NCI-H2171 treated with DMSO at 0.1 percent for 48 hours (cell line): ENCODE measurements at regions not wholly inside any gene's neighbourhood (a gene's known extent, or its start where the extent isn't known, plus 50 kb on each side); places are given as distances from the start of the nearest gene placed in this dataset.

Experiments used
- DNase-seq: peaks from one replicate; lab custom pipeline; 2025; lab: John Stamatoyannopoulos, UW

DNA sequence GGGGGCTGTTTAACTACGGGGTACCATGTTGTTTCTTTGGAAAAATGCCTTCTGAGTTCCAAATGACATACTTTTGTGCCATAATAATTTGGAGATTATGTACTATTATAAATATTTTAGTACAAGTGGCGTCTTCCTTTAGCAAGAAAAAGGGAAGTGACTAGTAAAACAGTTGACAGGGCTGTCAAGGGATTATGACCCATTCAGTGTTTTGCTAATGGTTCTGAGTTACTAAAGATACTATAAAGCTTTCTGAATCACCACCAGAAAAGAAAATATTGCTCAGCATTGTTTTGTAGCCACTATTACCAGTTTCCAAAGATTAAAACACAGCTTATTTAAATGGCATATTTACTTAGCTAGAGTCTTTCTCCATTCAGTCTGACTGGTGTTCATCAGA is 334.9 kb downstream of the SNAPC1 start:
- no peak for DNase-seq

DNA sequence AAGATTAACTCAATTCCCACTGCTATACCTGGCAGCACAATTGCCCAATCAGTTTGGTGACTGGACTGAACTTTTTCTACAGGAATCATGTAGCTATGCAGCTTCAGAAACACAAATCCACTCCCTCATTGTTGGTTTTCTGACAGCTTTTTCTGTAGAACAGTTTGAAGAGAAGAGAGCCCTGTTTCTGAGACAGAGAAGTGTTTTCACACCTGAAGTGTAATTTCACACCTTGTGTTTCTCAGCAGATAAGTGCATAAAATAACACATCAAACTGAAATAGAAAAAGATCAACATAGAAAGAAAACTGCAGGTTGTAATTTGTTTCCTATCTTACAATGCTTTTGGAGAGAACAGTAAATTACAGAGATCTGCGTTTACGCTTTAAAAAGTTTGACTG is 335.6 kb downstream of the SNAPC1 start:
- DNase-seq: no peak

DNA sequence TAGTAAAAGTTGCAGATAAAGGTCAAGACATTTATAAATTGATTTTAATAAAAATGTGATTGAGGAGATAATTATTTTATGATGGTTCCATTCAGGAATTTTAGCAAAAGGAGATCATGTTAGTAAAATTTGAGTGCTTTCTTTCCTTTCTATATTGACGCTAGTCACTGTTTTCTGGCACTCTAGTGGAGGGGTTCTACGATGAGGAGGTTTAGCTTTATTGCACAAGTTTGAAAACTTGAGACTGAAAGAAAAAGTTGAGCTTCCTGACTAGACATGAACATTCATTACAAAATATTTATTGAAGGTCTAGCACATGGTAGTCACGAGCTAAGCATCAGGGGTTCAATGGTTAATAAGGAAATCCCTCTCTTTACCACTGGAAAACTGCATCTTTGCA is 336.1 kb downstream of the SNAPC1 start:
- no peak for DNase-seq

DNA sequence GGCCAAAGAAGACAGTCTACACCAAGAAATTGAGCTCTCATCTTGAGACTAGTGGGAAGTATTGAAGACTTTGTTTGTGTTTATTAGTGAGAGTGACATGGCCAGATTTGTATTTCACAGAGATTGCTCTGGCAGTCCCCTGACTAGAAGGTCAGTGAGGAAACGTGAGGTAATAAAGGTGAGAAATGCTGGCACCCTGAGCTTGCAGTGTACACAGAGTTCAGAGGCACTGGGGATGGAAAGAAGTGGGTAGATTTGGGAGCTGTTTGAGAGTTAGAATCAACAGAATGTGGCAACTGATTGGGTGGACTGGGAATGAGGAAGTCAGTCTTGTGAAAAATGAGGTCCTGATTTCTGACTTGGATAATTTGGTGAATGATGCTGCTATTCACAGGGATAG is 336.9 kb downstream of the SNAPC1 start:
- no peak for DNase-seq

DNA sequence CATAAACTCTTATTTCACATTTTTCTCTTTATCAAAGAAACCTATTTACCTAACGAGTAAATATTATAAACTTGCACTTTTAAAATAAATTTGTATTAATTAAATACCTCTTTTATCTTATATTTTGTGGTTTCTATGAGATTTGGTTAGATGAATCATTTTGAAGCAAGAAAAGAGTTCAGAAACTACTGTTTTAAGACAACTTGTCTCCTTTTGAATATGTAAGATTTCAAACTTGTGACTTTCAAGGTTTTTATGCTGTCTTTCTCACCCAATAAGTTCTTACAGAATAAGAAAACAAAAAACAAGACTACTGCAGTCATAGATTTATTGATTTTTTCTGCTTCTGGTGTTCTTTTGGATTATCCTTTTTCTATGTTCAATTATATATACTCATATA is 339.0 kb downstream of the SNAPC1 start:
- DNase-seq: no peak

DNA sequence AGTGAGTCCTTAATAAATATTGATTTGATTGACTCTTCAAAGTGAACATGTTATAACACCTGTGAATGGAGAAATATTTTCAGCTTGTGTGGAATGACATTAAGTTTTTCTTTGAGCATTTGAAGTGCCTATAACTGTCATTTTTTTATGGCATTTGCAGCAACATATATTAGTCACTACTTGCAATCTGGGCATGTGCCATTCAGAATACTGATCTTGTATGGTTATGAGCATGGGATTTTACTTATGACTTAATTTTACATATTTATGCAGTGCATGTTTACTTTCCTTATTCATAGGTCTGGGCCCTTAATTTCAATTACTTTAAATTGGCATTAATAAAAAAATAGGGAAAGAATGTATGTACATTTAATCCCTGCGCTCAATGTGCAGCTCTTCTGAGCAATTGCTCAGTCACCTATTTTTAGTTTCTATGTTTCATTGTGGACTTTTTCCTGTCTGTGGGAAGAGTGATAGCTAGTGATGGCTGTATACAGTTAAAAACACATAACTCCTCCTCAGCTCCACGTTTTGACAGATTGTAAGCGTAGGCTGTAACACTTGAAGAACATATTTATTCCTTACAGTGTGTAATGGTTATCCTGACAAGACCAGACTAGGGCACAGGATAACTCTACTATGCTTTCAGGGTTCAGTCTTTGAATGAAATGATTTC is 339.6 kb downstream of the SNAPC1 start:
- DNase-seq: no peak

DNA sequence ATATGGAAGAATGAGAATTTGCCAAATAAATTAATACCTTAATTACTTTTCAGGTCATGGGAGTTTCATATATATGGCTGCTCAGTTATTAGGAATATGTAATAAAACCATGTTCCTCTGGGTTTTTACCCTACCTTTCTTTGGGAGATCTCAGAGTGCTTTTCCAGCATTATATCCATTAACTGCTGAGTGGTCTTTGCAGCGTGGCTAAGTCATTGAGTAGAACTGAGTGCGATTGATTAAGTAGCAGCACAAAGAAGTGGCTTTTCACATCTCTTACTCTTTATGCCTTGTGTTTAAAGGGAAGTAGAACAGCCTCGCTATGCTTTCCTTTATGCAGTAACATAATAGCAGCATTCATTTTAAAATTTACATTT is 340.1 kb downstream of the SNAPC1 start:
- no peak for DNase-seq

DNA sequence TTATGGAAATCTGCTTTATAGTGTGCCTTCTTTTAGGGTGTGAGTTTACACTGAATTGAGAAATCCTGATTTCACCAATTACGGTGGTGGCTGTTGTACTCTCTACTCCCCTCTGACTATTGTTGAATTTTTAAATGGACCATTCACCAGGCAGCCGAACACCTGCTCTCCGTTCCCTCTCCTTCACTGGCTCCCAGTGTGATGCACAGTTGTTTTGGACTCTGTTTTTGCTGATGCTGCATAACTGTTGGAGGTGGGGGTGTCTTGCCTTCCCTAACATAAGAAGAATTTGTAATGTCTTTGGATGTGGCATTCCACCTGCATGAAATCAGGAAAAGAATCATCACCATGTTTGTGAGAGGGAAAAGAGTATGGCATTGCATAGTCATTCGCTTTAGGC is 341.2 kb downstream of the SNAPC1 start:
- DNase-seq: no peak

DNA sequence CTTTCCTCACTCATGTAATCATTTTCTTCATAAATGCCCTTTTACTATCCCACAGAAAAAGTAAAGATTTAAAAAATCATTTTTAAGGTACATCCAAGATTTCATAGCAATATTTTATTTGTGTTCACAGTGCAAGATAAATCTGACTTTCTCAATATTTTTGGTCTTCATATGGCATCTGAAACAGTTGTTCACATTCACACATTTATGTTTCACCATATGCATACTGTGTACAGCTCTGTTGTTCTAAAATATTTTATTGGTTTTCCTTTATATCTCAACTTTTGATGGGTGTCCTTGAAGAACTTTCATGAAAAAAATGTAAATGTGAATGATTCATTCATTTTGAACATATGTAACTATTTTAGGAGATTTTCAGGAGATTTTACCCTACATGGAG is 348.7 kb downstream of the SNAPC1 start:
- DNase-seq: no peak

DNA sequence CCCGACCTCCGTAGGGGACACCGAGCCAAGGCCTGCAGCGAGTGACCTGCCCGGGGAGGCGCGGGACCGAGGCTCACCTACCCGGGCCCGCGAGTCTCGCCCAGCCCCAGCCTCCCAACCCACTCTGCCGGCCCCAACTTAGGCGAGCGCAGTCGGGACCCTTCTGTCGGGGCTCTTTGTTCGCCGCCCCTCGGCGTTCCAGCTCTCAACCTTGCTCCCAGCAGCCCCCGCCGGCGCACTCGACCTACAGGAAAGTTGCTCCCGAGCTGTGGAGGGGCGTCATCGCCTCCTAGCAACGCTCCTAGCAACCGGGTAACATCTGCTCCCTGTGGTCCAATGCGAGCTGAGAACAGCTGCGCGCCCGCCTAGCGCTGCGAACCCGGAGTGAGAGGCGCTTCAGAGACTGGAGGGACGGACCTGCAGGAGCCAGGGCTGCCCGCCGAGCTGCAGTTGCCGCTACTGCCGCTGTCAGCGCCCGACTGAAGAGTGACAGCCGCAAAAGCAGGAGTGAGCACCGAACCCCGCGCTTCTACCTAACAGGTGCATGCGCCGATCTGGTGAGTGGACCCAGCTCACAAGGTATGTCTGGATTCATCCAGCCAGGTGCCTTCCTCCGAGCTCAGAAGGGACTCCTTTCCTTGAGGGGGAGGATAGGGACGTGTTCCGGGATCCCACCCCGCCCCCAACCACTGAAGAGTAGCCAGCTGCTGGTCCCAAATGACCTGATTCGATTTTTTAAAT is 355.0 kb downstream of the SNAPC1 start:
- DNase-seq: peak; percentile 99

DNA sequence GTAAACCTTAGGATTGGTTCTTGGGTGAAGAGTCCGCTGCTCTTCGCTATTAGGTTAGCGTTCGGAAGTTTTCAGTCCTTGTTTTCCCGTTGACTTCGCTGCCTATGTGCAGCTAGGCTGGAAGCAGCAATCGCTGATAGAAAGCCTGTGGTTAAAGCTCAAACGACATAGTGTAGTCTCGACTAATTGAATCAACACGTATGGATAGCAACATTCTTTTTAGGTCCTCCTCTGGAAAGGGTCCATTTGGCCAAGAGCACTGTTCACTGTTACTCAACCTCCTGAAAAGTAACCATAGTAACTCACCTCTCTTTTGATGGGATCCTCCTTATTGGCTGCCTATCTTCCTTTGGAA is 355.5 kb downstream of the SNAPC1 start:
- no peak for DNase-seq

DNA sequence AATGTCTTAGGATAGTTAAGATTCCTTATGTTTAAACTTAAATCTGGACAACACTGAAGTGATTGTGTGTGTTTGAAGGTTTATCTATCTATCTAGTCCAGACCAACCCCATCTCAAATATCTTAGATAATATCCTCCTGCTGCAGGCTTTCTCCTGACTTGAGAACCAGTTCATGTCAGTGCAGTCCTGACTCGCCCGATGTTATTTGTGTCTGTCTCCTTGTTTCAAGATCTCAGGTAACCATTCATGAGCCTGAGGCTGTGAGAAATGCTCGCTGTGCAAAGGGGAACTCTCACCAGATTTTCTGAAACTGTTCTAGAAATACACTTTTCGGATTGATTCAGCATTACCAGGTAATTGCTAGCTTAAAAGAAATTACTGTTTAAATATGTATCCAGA is 356.2 kb downstream of the SNAPC1 start:
- peak; percentile 30 for DNase-seq

DNA sequence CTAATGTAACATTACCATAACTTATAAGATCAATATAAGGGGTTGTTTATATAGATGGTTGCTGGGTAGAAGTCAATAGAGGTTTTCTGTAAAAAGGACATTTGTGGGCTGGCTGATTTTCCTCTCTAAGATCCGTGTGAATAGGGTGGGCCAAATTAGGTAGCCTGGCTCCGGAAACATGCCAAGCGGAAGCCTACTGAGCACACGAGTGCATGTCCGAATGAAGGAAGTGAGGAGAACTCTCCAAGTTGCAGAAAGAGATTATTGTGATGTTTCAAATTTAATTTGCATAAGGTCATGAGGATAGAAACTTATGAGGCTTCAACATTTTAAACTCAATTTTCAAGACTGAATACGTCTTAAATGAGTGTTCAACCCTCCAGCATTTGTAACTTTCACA is 356.7 kb downstream of the SNAPC1 start:
- DNase-seq: no peak

DNA sequence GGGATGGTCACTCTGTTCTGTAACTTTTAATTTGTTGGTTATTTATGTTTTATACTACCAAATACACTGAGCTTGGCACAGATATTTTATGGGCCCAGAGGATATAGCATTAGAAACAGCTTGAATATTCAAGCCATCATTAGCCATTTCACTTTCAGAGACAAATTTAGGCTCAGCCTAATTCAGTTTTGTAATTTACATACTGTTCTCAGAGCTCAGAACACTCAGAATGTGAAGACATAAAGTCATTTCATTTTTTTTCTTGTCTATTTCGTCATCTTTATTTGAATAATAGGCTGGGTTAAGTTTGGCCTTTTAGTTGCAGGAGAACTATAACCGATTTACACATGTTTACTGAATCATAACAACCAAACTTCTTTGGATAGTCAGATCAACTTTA is 361.7 kb downstream of the SNAPC1 start:
- DNase-seq: no peak

DNA sequence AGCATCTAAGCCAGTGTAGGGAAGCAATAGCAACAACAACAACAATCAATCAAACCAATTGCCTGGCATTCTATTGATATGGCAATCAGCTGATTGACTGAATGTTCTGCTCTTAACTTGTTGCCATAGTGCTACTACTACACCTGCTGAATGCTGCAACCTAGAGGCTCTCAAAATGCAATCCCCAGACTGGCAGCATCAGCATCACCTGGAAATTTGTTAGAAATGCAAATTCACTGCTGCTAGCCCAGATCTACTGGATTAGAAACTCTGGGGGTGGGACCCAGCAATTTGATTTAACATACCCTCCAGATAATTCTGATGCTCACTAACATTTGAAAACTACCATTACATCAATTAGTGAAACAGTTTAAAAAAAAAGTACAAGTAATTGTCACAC is 363.6 kb downstream of the SNAPC1 start:
- DNase-seq: peak; percentile 7

DNA sequence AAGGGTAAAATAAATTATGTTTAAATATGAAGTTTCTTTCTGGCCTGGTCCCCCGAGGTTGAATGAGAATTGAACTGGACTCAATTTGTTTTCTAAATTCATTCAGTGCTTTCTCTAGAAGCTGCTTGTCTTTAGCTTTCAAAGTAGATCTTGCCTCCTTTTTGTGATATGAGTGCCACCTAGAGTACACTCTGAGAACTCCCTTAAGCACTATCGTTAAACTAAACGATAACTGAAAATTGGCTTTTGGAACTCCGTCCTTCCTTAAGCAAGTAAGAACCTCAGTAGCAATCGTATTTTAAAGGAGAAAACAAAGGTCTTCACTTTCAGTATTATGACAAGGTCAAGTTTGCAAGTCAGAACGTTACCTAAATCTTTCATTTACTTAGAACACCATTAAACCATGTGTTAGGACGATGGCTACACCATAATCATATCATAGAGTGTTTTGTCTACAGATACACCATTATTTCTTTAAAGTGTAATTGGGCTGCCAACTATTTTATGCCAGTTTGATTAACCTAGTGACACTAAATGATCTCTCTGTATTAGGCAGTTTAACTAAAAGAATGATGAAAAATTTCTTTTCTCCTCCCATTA is 364.8 kb downstream of the SNAPC1 start:
- DNase-seq: peak; percentile 86

DNA sequence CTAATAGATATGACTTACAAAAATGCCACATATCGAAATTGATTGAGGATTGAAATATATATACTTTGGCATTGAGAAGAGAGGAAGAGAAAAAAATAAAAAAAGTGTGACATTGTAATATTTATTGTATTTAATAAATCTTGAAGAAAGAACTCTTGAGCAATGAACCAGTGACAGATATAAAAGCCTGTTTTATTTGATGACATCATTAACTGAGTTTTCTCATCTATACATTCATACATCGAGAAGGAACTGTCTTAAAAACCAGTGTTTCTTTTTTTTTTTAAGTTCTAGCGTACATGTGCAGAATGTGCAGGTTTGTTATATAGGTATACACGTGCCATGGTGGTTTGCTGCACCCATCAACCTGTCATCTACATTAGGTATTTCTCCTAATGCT is 368.2 kb downstream of the SNAPC1 start:
- no peak for DNase-seq

DNA sequence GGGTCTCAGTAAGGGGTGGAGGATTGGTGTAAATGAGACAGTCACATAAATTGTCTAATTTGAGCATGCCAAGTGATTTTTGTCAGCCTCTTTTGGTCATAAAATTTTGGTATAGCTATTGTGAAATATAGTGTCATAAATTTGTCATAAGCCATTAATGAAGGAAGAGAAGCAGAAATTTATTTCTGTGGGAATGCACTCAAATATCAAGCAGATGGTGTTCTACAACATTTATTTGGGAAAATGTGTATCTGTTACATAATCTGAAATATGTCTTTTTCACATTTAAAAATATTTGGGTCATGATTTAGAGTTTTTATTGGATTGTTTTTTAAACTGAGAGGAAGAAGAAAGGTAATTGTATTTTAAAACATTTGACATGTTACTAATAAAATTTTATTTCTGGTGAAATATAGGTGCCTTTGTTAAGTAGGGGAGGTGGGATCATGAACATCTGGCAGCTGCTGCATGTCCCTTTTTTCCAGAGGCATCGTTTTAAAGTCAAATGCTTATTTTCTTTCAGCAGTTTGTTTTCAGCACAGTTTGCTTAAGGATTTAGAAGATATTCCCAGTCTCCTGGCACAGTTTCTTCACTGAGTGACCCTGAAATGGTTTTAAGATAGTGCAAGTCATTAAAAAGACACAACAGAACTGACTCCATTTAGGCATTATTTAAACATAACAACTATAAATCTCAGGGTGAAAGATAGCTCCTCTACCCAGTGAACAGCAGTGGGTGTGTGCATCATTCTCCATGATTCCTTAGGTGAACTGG is 371.7 kb downstream of the SNAPC1 start:
- DNase-seq: peak; percentile 52

DNA sequence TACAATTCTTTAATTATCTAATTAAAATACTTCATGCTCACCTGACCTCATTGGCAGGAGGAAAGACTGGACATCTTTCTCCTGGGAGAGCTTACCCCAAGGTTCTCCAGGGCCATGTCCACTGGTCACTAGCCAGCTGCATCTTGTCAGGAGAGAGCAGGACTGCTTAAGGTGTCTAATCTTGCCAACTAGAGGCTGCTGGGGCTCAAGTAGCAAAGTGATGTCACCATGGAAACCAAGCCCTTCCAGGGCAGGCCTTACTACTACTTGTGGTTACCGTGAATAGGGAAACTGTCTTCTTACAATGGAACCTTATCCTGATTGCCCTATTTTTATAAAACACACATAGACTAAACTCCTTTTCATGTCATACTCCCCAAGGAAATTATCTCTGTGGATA is 376.4 kb downstream of the SNAPC1 start:
- DNase-seq: no peak

DNA sequence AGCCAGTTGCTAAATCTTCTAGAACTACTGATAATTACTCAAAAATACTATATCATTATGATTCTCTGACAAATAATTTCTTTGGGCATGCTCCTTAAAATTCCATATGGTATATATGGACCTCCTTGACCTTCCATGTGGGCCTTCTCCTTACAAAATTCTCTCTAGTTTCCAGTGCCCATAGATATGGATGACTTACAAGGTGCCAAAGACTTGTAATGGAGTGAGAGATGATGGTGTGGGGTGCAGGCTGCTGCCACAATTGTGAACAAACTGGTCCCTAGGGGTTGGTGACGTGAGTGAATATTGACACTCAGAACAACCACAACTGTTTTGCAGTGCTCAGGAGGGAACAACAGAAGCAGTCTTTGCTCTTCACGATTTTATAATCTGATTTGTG is 378.9 kb downstream of the SNAPC1 start:
- no peak for DNase-seq

DNA sequence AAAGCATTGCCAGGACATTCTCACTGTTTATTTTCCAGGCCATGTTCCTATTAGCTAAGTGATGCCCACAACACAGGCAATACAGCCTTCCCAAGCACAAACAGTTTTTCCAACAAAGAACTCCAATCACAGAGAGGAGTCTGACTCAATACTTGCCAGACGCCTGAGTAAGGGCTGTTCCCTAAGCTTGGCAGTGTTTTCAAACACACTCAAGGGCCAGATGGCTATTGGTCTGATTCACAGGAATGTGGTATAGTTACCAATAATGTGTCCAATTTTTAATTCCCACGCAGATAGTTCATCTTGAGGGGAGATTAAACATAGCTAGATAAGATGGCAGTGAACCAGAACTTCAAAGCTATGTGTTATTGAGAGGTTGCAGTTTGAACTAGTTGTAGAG is 381.0 kb downstream of the SNAPC1 start:
- DNase-seq: no peak

DNA sequence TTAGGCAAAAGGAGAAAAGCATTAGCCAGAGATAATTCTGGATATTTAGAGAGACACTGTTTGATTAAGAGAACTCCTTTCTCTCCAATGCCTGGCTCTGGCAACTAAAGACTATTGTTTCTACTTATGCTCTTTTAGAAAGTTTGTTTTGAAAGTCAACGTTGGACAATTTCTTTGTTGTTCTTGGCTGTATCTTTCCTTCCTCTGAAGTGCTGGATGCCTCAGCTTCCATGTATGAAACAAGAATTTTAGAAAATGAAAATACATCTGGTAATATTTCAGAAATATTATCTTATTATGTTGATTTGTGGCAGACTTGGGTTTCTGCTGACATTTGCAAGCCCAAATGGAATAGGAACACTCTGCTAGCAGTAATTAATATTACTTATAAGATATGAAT is 382.6 kb downstream of the SNAPC1 start:
- no peak for DNase-seq

DNA sequence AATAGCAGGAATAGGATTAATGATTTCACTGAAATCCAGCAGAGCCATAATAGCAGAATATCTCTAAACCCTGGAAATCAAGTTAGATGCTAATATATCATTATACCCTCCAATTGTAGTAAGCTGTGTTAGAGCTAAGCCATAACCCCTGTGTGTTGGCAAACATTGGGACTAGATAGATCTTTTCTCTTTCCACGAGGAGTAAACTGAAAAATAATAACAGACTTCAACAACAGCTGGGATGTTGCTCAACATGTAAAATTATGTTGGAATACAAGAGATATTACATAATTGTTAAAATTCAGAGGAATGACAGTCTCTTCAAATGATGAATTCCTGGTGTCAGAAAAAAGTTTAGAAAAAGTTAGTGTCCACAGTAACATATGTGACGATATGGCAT is 383.8 kb downstream of the SNAPC1 start:
- no peak for DNase-seq
